GM21723 (cell line): ENCODE measurements at regions not wholly inside any gene's neighbourhood (a gene's known extent, or its start where the extent isn't known, plus 50 kb on each side); places are given as distances from the start of the nearest gene placed in this dataset.
"Not testable (repeated sequence)": the region's sequence is repeated elsewhere in the genome, so short reads cannot be mapped to it uniquely, and the experiment has no call there.

Experiments
- ATAC-seq: cut with Tn5 transposase; IDR thresholded peaks from one replicate; pipeline ENCODE4 v1.9.1; 2021; ENCODE audit warnings: mild to moderate bottlenecking, moderate library complexity; ENCODE audit not compliant: unreplicated experiment

- no peak for ATAC-seq
Observed at GRCh38 chr20:5393218-5393870, 76.6 kb upstream of the PROKR2 start.

DNA sequence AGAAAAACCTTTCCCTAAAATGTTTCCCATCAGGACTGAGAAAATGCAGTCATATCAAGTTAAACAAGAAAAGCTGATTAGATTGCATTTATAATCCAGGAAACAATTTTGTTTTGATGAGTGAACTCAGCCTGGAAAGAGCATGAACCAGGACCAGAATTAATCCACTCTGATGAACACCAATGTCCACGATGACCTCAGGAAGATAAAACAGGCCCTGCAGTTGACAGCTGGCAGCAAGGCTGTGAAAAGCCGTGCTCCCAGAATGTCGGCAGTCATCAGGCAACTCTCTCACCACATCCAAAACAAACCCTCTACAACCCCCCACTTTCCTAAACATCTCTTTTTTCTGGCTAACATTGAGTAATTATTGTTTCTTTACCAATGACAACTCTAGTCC lies 74.0 kb upstream of the PROKR2 start:
- ATAC-seq: no peak

DNA sequence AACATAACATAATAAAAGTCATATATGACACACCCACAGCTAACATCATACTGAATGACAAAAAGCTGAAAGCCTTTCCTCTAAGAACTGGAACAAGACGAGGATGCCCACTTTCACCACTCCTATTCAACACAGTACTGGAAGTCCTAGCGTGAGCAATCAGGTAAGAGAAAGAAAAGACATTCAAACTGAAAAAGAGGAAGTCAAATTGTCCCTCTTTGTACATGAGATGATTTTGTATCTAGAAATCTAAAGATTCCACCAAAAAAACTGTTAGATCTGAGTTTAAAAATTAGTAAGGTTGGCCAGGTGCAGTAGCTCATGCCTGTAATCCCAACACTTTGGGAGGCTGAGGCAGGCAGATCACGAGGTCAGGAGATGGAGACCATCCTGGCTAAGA lies 70.1 kb upstream of the PROKR2 start:
- not testable (repeated sequence) for ATAC-seq

GRCh38 chr20:5381527-5381926 lies 64.8 kb upstream of the PROKR2 start:
- not testable (repeated sequence) for ATAC-seq

- ATAC-seq: no peak
Observed at GRCh38 chr20:5377484-5377883, 60.7 kb upstream of the PROKR2 start.

DNA sequence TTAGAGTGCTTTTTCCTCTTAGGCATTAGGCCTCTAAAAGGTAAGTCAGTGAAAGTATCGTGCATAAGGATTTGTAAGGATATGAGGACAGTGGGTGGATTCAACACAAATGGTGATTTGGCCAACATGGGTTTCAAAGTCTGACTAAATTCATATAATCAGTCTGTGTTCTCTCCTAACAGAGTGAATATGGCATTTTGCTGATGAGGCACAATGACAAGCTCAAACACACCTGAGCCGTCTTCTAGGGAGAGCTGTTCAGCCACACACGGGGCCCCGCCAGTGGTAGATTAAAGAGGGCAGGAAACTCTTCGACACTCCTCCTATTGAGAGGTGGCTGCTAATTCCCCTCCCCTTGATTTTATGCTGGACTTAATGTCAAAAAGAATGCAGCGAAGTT lies 59.5 kb upstream of the PROKR2 start:
- no peak for ATAC-seq

- ATAC-seq: no peak
Observed at GRCh38 chr20:5374171-5374570, 57.4 kb upstream of the PROKR2 start.

DNA sequence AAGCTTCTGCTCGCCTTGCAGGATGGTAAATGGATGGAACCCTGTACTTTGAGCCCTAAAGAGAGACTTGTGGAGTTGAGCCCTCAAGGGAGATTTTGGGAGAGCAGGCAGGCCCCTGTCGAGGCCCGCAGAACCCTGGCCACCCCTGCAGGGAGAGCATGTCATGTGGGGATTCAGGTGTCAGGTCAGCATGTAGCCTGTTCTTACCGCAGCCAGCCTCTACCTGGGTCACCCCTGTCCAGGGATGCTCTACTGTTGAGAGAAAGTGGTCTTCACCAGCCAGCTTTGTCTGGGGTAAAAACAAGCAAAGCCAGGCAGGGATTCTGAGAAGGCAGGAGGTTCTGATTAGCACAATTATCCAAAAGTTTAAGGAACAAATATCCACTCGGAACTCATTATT lies 55.6 kb upstream of the PROKR2 start:
- no peak for ATAC-seq

- ATAC-seq: no peak
Observed at GRCh38 chr20:5369629-5370028, 52.9 kb upstream of the PROKR2 start.
